ENCODE measurements at regions not wholly inside any gene's neighbourhood (a gene's known extent, or its start where the extent isn't known, plus 50 kb on each side); places are given as distances from the start of the nearest gene placed in this dataset.

DNA sequence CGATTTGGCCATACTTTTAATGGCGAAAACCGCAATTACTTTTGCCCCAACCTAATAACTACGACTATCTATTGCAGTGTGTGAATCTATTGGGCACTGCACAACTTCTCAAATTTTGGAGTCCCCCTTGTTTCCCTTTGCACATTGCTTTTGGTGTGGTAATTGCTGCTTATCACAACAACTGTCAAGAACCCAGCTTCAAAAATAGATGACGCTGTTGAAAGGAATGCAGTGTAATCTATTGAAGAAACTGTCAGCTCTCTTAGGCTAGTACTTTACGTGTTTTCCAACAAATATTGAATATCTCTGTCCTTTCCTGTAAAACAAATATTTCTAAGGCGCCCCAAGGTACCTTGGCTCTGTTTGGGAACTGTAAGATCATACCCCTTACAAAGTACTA is 222.8 kb upstream of the UBE2E2 start:
- no peaks in the 10 kb centered on the region for H3K36me3 Mint-ChIP-seq
- H3K27me3 Mint-ChIP-seq, result no peaks in the 10 kb centered on the region
- H3K4me1 Mint-ChIP-seq, result peaks cover 13 to 21% (median 19%) of the 10 kb centered on the region in 3 donors
- DNase-seq (no peak), ATAC-seq (ENCODE audit: low read depth in 2 of 2) (no peak)
- no peak overlapping the region for H3K27ac Mint-ChIP-seq
- no peak overlapping the region for H3K4me3 Mint-ChIP-seq
- H3K9me3 Mint-ChIP-seq, result peaks cover 0 to 7% (median 4%) of the 10 kb centered on the region in 7 donors

DNA sequence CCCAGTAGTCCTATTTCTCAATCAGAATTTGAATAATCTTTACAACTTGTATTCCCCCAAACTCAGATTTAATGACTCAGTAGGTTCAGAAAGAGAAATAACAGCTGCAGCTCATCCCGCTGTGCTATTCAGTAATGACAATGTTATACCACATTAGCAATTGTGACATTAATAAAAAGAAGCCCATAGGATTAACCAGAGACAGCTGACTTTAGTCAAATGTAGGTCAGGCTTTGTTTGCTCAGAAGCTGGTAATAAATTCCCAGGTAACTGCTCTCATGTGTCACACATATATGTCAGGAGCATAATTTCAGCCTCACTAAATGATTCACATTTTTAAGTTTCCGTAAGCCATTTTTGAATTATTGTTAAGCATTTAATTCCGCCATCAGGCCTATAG is 222.0 kb upstream of the UBE2E2 start:
- no peaks in the 10 kb centered on the region for H3K27me3 Mint-ChIP-seq

GRCh38 chr3:22981861-22982260 is 221.3 kb upstream of the UBE2E2 start:
- peaks cover 11 to 19% (median 18%) of the 10 kb centered on the region in 3 donors for H3K4me1 Mint-ChIP-seq
- H3K36me3 Mint-ChIP-seq, result no peaks in the 10 kb centered on the region
- ATAC-seq (ENCODE audit: low read depth in 2 of 2) (no peak), DNase-seq (no peak)
- peak overlapping the region in 1 of 6 donors; percentile 1 for H3K27ac Mint-ChIP-seq
- no peaks in the 10 kb centered on the region for H3K27me3 Mint-ChIP-seq
- peaks cover 0 to 21% (median 6%) of the 10 kb centered on the region in 7 donors for H3K9me3 Mint-ChIP-seq
- H3K4me3 Mint-ChIP-seq, result no peak overlapping the region

More for the DNA sequence above, 222.0 kb upstream of the UBE2E2 start:
- Mint-ChIP-seq H3K4me1 (peaks cover 13 to 21% (median 19%) of the 10 kb centered on the region in 3 donors), H3K4me3 (no peak overlapping the region), H3K27ac (no peak overlapping the region), H3K36me3 (no peaks in the 10 kb centered on the region), H3K9me3 (peaks cover 0 to 15% (median 5%) of the 10 kb centered on the region in 7 donors)
- ATAC-seq (ENCODE audit: low read depth in 2 of 2) (no peak), DNase-seq (no peak)

- H3K27me3 Mint-ChIP-seq, result no peaks in the 10 kb centered on the region
- H3K9me3 Mint-ChIP-seq, result peaks cover 0 to 21% (median 6%) of the 10 kb centered on the region in 7 donors
- ATAC-seq (ENCODE audit: low read depth in 2 of 2) (no peak), DNase-seq (no peak)
- H3K27ac Mint-ChIP-seq, result peak overlapping the region in 1 of 6 donors; percentile 28
- no peak overlapping the region for H3K4me3 Mint-ChIP-seq
- H3K36me3 Mint-ChIP-seq, result no peaks in the 10 kb centered on the region
- peaks cover 5 to 9% (median 6%) of the 10 kb centered on the region in 3 donors for H3K4me1 Mint-ChIP-seq
These were observed 220.0 kb upstream of the UBE2E2 start for GRCh38 chr3:22982981-22983587.

DNA sequence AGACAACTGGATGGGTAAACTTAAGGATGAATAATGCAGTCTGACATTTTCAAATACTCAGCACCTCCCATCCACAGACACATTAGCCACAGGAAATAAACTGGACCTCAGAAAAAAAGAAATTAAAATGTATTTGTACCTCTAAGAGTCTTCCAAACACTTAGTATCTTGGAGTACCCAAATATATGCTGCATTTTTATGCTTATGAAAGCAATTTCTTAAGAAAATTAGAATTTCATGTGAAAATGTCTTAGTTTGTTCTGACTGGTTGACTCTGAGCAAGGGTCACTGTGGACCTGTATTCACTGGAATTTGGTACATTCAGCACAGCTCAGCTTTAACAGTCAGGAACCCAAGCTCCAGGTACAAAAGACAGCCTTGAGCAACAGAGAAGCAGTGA is 216.2 kb upstream of the UBE2E2 start:
- Mint-ChIP-seq H3K4me3 (no peak overlapping the region), H3K9me3 (peaks cover 0 to 21% (median 6%) of the 10 kb centered on the region in 7 donors), H3K27me3 (no peaks in the 10 kb centered on the region), H3K4me1 (peaks cover 0 to 5% (median 0%) of the 10 kb centered on the region in 3 donors), H3K36me3 (peaks cover 0 to 7% of the 10 kb centered on the region in 2 donors), H3K27ac (no peak overlapping the region)
- DNase-seq (no peak), ATAC-seq (ENCODE audit: low read depth in 2 of 2) (no peak)

DNA sequence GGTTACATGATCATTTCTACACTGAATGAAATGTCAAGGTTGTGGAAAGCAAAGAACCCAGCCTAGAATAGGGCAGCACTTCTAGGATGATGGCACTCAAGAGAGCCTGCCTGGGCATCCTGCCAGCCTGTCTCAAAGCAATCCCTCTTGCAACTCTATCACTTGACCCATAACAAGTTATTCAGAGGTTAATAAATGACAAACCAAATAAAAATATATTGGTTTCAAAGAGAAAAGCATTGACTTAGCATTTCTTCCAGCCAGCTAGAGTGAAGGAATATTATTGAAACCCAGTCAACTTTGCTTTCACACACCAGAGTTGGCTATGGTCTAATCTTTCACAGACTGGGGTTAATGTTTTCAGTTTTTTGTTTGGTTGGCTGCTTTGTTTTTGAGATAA is 214.6 kb upstream of the UBE2E2 start:
- Mint-ChIP-seq H3K27ac (no peak overlapping the region), H3K4me3 (no peak overlapping the region)
- DNase-seq, result no peak

DNA sequence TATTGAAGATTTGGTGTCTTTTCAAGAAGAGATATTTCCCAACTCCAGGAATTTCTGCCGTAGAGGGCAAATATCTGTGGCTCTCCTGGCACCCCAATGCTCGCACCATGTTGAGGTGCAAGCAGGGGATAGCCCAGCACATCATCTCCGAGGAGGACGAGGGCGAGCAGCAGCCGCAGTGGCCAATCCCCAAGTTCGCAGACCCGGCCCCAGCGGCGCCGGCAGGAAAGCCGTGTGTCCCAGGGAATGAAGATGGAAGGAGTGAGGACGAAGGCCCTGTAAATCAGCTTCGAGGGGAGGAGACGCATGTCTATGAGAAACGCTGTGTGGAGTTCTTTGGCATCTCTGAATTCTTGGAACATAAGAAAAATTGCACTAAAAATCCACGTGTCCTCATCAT is 213.4 kb upstream of the UBE2E2 start:
- Mint-ChIP-seq H3K9me3 (peaks cover 0 to 21% (median 6%) of the 10 kb centered on the region in 7 donors), H3K4me3 (no peak overlapping the region), H3K27me3 (no peaks in the 10 kb centered on the region), H3K27ac (peak overlapping the region in 2 of 6 donors; percentile 6 to 74), H3K4me1 (no peaks in the 10 kb centered on the region), H3K36me3 (peaks cover 0 to 7% of the 10 kb centered on the region in 2 donors)
- ATAC-seq (ENCODE audit: low read depth in 2 of 2) (no peak), DNase-seq (no peak)

More for the DNA sequence above, 214.6 kb upstream of the UBE2E2 start:
- peaks cover 0 to 4% (median 0%) of the 10 kb centered on the region in 3 donors for H3K4me1 Mint-ChIP-seq
- ATAC-seq (ENCODE audit: low read depth in 2 of 2), result no peak
- H3K9me3 Mint-ChIP-seq, result peaks cover 0 to 21% (median 6%) of the 10 kb centered on the region in 7 donors
- peaks cover 0 to 7% of the 10 kb centered on the region in 2 donors for H3K36me3 Mint-ChIP-seq
- no peaks in the 10 kb centered on the region for H3K27me3 Mint-ChIP-seq

GRCh38 chr3:22990291-22991200 is 212.6 kb upstream of the UBE2E2 start:
- H3K27me3 Mint-ChIP-seq, result no peaks in the 10 kb centered on the region
- peak overlapping the region in 1 of 6 donors; percentile 16 for H3K27ac Mint-ChIP-seq
- peaks cover 0 to 7% of the 10 kb centered on the region in 2 donors for H3K36me3 Mint-ChIP-seq
- H3K4me1 Mint-ChIP-seq, result no peaks in the 10 kb centered on the region
- H3K4me3 Mint-ChIP-seq, result no peak overlapping the region
- H3K9me3 Mint-ChIP-seq, result peaks cover 0 to 12% (median 4%) of the 10 kb centered on the region in 7 donors
- no peak for DNase-seq
- ATAC-seq (ENCODE audit: low read depth in 2 of 2), result no peak

GRCh38 chr3:22994781-22995180 is 208.3 kb upstream of the UBE2E2 start:
- no peak overlapping the region for H3K27ac Mint-ChIP-seq
- no peak for ATAC-seq (ENCODE audit: low read depth in 2 of 2)
- H3K36me3 Mint-ChIP-seq, result no peaks in the 10 kb centered on the region
- no peak for DNase-seq
- no peaks in the 10 kb centered on the region for H3K9me3 Mint-ChIP-seq
- H3K4me3 Mint-ChIP-seq, result no peak overlapping the region
- no peaks in the 10 kb centered on the region for H3K4me1 Mint-ChIP-seq
- no peaks in the 10 kb centered on the region for H3K27me3 Mint-ChIP-seq

GRCh38 chr3:22996920-22997571 is 206.1 kb upstream of the UBE2E2 start:
- no peaks in the 10 kb centered on the region for H3K9me3 Mint-ChIP-seq
- no peak overlapping the region for H3K4me3 Mint-ChIP-seq
- H3K4me1 Mint-ChIP-seq, result no peaks in the 10 kb centered on the region
- peak overlapping the region in 2 of 6 donors; percentile 20 to 71 for H3K27ac Mint-ChIP-seq
- no peaks in the 10 kb centered on the region for H3K36me3 Mint-ChIP-seq
- no peaks in the 10 kb centered on the region for H3K27me3 Mint-ChIP-seq
- no peak for DNase-seq
- no peak for ATAC-seq (ENCODE audit: low read depth in 2 of 2)

DNA sequence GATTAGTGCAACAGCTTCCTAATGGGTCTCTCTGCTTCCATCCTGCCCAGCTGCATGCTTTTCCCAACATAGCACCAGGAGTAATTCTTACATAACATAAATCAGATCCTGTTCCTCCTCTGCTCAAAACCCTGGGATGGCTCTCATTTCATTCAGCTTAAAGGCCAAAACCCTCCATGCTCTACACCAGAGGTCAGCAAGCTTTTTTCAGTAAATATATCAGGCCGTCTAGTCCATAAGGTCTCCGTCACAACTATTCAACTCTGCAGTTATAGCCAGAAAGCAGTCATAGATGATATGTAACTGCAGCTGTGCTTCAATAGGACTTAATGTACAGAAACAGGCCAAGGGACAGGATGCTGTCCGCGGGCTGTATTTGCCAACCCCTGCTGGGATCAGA is 202.8 kb upstream of the UBE2E2 start:
- Mint-ChIP-seq H3K27ac (no peak overlapping the region), H3K9me3 (peaks cover 0 to 3% (median 0%) of the 10 kb centered on the region in 7 donors), H3K27me3 (no peaks in the 10 kb centered on the region), H3K4me3 (no peak overlapping the region), H3K36me3 (no peaks in the 10 kb centered on the region), H3K4me1 (peaks cover 0 to 9% (median 5%) of the 10 kb centered on the region in 3 donors)
- no peak for ATAC-seq (ENCODE audit: low read depth in 2 of 2)
- no peak for DNase-seq

DNA sequence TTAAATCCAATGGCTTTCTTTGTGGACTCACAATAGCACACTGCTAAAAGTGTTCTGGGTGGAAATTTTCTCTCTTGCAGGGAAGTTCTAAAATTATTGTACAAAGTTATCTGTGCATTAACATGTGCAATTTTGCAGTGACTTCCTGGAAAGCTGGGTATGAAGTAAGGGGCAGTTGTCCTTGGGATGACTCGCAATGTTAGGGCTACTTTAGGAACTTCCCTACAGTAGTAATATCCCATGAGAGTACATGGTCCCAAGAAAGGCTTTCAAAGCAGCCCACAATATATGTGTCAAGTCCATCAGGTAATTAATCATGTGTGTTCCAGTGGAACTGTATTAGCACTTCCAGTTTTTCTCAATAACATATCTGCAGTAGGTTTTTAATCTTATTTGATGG is 201.0 kb upstream of the UBE2E2 start:
- ATAC-seq (ENCODE audit: low read depth in 2 of 2), result no peak

More for the DNA sequence above, 201.0 kb upstream of the UBE2E2 start:
- H3K9me3 Mint-ChIP-seq, result peaks cover 0 to 3% (median 0%) of the 10 kb centered on the region in 7 donors
- H3K27ac Mint-ChIP-seq, result peak overlapping the region in 2 of 6 donors; percentile 1 to 67
- DNase-seq, result no peak
- no peak overlapping the region for H3K4me3 Mint-ChIP-seq
- peaks cover 0 to 9% (median 5%) of the 10 kb centered on the region in 3 donors for H3K4me1 Mint-ChIP-seq
- no peaks in the 10 kb centered on the region for H3K27me3 Mint-ChIP-seq
- H3K36me3 Mint-ChIP-seq, result no peaks in the 10 kb centered on the region
